Adrenal gland (tissue), 5 donors: ENCODE measurements at regions not wholly inside any gene's neighbourhood (a gene's known extent, or its start where the extent isn't known, plus 50 kb on each side); places are given as distances from the start of the nearest gene placed in this dataset.
"Not testable (repeated sequence)": the region's sequence is repeated elsewhere in the genome, so short reads cannot be mapped to it uniquely, and the experiment has no call there.

Source experiments
- POLR2A ChIP-seq, 2 donors: fragments of 450-650 bp; IDR thresholded peaks; one replicate each; pipeline ENCODE4 v1.6.1; 2017; ENCODE audit warnings: antibody characterized with exemption in 2 of 2, mild to moderate bottlenecking in 2 of 2, moderate library complexity in 1 of 2
- TF ChIP-seq, protein P1 (sequence below), 6 experiments: fragments of 450-650 bp in 4 of 6; fragments of 200-600 bp in 2 of 6; sonication (generic) in 1 of 6; IDR thresholded peaks; 1 replicate in 5 of 6; 2 replicates in 1 of 6; pipeline versions ENCODE4 v1.5.1 to v1.8.0; 2016 to 2021; ENCODE audit warnings: antibody characterized with exemption in 6 of 6, mild to moderate bottlenecking in 2 of 6, moderate library complexity in 1 of 6
- donor health status: DM: no; HTN: no; CAD: no.

DNA sequence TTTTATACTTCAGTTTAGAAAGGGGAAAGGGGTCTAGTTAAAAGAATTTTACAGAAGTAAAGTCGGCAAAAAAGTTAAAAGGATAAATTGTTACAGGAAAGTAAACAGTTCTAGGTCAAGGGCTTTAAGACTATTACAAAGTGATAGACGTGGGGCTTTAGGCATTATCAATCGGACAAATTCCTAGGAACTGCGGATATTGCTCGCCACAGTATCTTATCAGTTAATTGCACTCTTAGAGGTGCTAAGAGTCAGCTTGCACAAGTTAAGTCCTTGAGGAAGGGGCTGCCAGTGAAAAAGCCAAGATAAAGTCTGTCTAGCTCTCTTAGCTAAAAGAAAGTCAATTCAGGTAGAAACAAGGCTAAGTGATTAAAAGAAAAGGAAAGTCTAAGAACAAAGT, 102.1 kb downstream of the ALG1L2 start:
- TF ChIP-seq, protein P1, sequence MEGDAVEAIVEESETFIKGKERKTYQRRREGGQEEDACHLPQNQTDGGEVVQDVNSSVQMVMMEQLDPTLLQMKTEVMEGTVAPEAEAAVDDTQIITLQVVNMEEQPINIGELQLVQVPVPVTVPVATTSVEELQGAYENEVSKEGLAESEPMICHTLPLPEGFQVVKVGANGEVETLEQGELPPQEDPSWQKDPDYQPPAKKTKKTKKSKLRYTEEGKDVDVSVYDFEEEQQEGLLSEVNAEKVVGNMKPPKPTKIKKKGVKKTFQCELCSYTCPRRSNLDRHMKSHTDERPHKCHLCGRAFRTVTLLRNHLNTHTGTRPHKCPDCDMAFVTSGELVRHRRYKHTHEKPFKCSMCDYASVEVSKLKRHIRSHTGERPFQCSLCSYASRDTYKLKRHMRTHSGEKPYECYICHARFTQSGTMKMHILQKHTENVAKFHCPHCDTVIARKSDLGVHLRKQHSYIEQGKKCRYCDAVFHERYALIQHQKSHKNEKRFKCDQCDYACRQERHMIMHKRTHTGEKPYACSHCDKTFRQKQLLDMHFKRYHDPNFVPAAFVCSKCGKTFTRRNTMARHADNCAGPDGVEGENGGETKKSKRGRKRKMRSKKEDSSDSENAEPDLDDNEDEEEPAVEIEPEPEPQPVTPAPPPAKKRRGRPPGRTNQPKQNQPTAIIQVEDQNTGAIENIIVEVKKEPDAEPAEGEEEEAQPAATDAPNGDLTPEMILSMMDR (IDR thresholded peaks at IDR 0.05), result not testable (repeated sequence)
- not testable (repeated sequence) for TF ChIP-seq POLR2A (IDR thresholded peaks at IDR 0.05)
